H9 (cell line): ENCODE measurements at regions not wholly inside any gene's neighbourhood (a gene's known extent, or its start where the extent isn't known, plus 50 kb on each side); places are given as distances from the start of the nearest gene placed in this dataset.

Source experiments
- DNase-seq: peaks from one replicate; pipeline ENCODE4 v3.0.0-alpha.2; 2017
- H2AFZ ChIP-seq: one replicate; pipeline ENCODE4 v1.6.1; 2013; ENCODE audit warnings: mild to moderate bottlenecking, low read length, control low read depth, moderate library complexity
- H2AK5ac ChIP-seq: 2 replicates; pipeline ENCODE4 v1.6.1; 2013; ENCODE audit warnings: low read length, control low read depth, mixed read lengths; ENCODE audit not compliant: insufficient read length
- H2BK120ac ChIP-seq: one replicate; pipeline ENCODE4 v1.6.1; 2013; ENCODE audit warnings: low read depth, mild to moderate bottlenecking, low read length, control low read depth, inconsistent platforms; ENCODE audit not compliant: poor library complexity, severe bottlenecking
- H2BK12ac ChIP-seq: 2 replicates; pipeline ENCODE4 v1.6.1; 2013; ENCODE audit warnings: low read length, control low read depth, mixed read lengths, low read depth; ENCODE audit not compliant: insufficient read length
- H2BK15ac ChIP-seq: 2 replicates; pipeline ENCODE4 v1.6.1; 2013; ENCODE audit warnings: low read depth, low read length, control low read depth
- H2BK20ac ChIP-seq: one replicate; pipeline ENCODE4 v1.6.1; 2013; ENCODE audit warnings: low read depth, mild to moderate bottlenecking, low read length, control low read depth, inconsistent platforms; ENCODE audit not compliant: poor library complexity, severe bottlenecking
- H2BK5ac ChIP-seq: 2 replicates; pipeline ENCODE4 v1.6.1; 2013; ENCODE audit warnings: low read length, control low read depth, mixed read lengths; ENCODE audit not compliant: insufficient read length
- H3K14ac ChIP-seq: 2 replicates; pipeline ENCODE4 v1.6.1; 2013; ENCODE audit warnings: low read length, control low read depth; ENCODE audit not compliant: insufficient read depth
- H3K18ac ChIP-seq: 2 replicates; pipeline ENCODE4 v1.6.1; 2013; ENCODE audit warnings: low read depth, mild to moderate bottlenecking, mixed read lengths, low read length, control low read depth; ENCODE audit not compliant: insufficient read length
- H3K23ac ChIP-seq: 2 replicates; pipeline ENCODE4 v1.6.1; 2013; ENCODE audit warnings: low read length, control low read depth, mixed read lengths, low read depth; ENCODE audit not compliant: insufficient read length
- H3K23me2 ChIP-seq: 2 replicates; pipeline ENCODE4 v1.6.1; 2013; ENCODE audit warnings: low read depth, mild to moderate bottlenecking, mixed read lengths, low read length, control low read depth; ENCODE audit not compliant: insufficient read length, poor library complexity, severe bottlenecking
- H3K27ac ChIP-seq: 2 replicates; pipeline ENCODE4 v1.5.1; 2013; ENCODE audit warnings: low read length, control low read depth, mixed read lengths, low read depth; ENCODE audit not compliant: insufficient read length
- H3K27me3 ChIP-seq: 2 replicates; pipeline ENCODE4 v1.6.1; 2013; ENCODE audit warnings: low read length, control low read depth, inconsistent platforms; ENCODE audit not compliant: insufficient read depth
- H3K4ac ChIP-seq: 2 replicates; pipeline ENCODE4 v1.6.1; 2013; ENCODE audit warnings: low read depth, mild to moderate bottlenecking, control low read depth, inconsistent platforms, low read length, moderate library complexity
- H3K4me1 ChIP-seq: 2 replicates; pipeline ENCODE4 v1.6.1; 2013; ENCODE audit warnings: low read length, control low read depth, inconsistent platforms; ENCODE audit not compliant: insufficient read depth
- H3K4me2 ChIP-seq: 2 replicates; pipeline ENCODE4 v1.6.1; 2013; ENCODE audit warnings: low read length, control low read depth, mixed read lengths; ENCODE audit not compliant: insufficient read length, insufficient read depth
- H3K56ac ChIP-seq: 2 replicates; pipeline ENCODE4 v1.6.1; 2013; ENCODE audit warnings: low read depth, mild to moderate bottlenecking, mixed read lengths, low read length, control low read depth; ENCODE audit not compliant: insufficient read length
- H3K79me1 ChIP-seq: 2 replicates; pipeline ENCODE4 v1.6.1; 2013; ENCODE audit warnings: low read depth, mild to moderate bottlenecking, moderate library complexity, low read length, control low read depth, inconsistent platforms; ENCODE audit not compliant: insufficient read depth, poor library complexity, severe bottlenecking
- H3K79me2 ChIP-seq: 2 replicates; pipeline ENCODE4 v1.6.1; 2013; ENCODE audit warnings: low read length, control low read depth, inconsistent platforms; ENCODE audit not compliant: insufficient read depth
- H3K9ac ChIP-seq: 2 replicates; pipeline ENCODE4 v1.6.1; 2013; ENCODE audit warnings: low read length, control low read depth, mixed read lengths; ENCODE audit not compliant: insufficient read length; ENCODE audit errors: extremely low read depth
- H3K9me3 ChIP-seq: one replicate; pipeline ENCODE4 v1.6.1; 2013; ENCODE audit warnings: low read depth, low read length, inconsistent platforms; ENCODE audit not compliant: control insufficient read depth
- H3T11ph ChIP-seq: one replicate; pipeline ENCODE4 v1.6.1; 2013; ENCODE audit warnings: mild to moderate bottlenecking, low read length, control low read depth, inconsistent platforms
- H4K20me1 ChIP-seq: one replicate; pipeline ENCODE4 v1.6.1; 2013; ENCODE audit not compliant: control insufficient read depth, insufficient read length, insufficient read depth
- H4K5ac ChIP-seq: 2 replicates; pipeline ENCODE4 v1.6.1; 2013; ENCODE audit warnings: low read depth, mild to moderate bottlenecking, mixed read lengths, low read length, control low read depth; ENCODE audit not compliant: insufficient read length
- H4K8ac ChIP-seq: replicated peaks from 2 replicates; pipeline ENCODE4 v1.6.1; 2013; ENCODE audit warnings: low read length, control low read depth, mixed read lengths, low read depth; ENCODE audit not compliant: insufficient read length
- H4K91ac ChIP-seq: 2 replicates; pipeline ENCODE4 v1.6.1; 2013; ENCODE audit warnings: low read depth, mild to moderate bottlenecking, moderate library complexity, mixed read lengths, low read length, control low read depth; ENCODE audit not compliant: insufficient read length
- H3K27ac Mint-ChIP-seq, 3 experiments: 2 replicates in 2 of 3; 3 replicates in 1 of 3; pipeline ENCODE4 v1.8.0; 2020 to 2021; ENCODE audit warnings: mixed read lengths in 3 of 3, mild to moderate bottlenecking in 1 of 3, moderate library complexity in 1 of 3
- H3K27me3 Mint-ChIP-seq: 2 replicates; pipeline ENCODE4 v1.8.0; 2021; ENCODE audit warnings: low read depth, mild to moderate bottlenecking, moderate library complexity, mixed read lengths
- H3K36me3 Mint-ChIP-seq, 3 experiments: 2 replicates in 2 of 3; 3 replicates in 1 of 3; pipeline ENCODE4 v1.8.0; 2020 to 2021; ENCODE audit warnings: low read depth in 3 of 3, mixed read lengths in 3 of 3; ENCODE audit not compliant: insufficient read depth in 1 of 3
- H3K4me1 Mint-ChIP-seq, 2 experiments: 2 replicates each; pipeline ENCODE4 v1.8.0; 2020; ENCODE audit warnings: mixed read lengths in 2 of 2
- H3K4me3 Mint-ChIP-seq, 2 experiments: 2 replicates in 1 of 2; 3 replicates in 1 of 2; pipeline ENCODE4 v1.8.0; 2020 to 2021; ENCODE audit warnings: mild to moderate bottlenecking in 2 of 2, mixed read lengths in 2 of 2, moderate library complexity in 1 of 2
- H3K9me3 Mint-ChIP-seq, 2 experiments: 2 replicates in 1 of 2; 3 replicates in 1 of 2; pipeline ENCODE4 v1.8.0; 2020; ENCODE audit warnings: mild to moderate bottlenecking in 2 of 2, mixed read lengths in 2 of 2, moderate library complexity in 1 of 2
- WGBS: extraction: QIAGEN DNeasy Blood & Tissue Kit; methylation state at CpG from one replicate; pipeline ENCODE4 v1.1.7; 2013; ENCODE audit warnings: missing lambda C conversion rate, low lambda C conversion rate, mixed read lengths; ENCODE audit not compliant: insufficient read length; ENCODE audit errors: extremely low coverage; 5-methylcytosine and 5-hydroxymethylcytosine counted together
- TF ChIP-seq, protein P1 (sequence below): fragments of 200-600 bp; sonication (generic); conservative IDR thresholded peaks from 3 replicates; pipeline ENCODE4 v1.8.0; 2021; ENCODE audit warnings: antibody characterized with exemption, mild to moderate bottlenecking

- Mint-ChIP-seq H3K4me3 (no peak overlapping the region), H3K9me3 (no peaks in the 10 kb centered on the region), H3K36me3 (no peaks in the 10 kb centered on the region), H3K27me3 (no peaks in the 10 kb centered on the region), H3K27ac (no peak overlapping the region), H3K4me1 (no peaks in the 10 kb centered on the region)
- Histone ChIP-seq H3K79me1 (no peaks in the 10 kb centered on the region), H3K9ac (no peak overlapping the region), H2BK15ac (no peak overlapping the region), H3K4me1 (no peaks in the 10 kb centered on the region), H3K23me2 (no peaks in the 10 kb centered on the region), H3K56ac (no peak overlapping the region), H4K8ac (no peak overlapping the region), H2AK5ac (no peak overlapping the region), H3K4me2 (no peak overlapping the region), H3K79me2 (no peaks in the 10 kb centered on the region), H3K14ac (no peak overlapping the region), H3K23ac (no peak overlapping the region), H2BK12ac (no peak overlapping the region), H2BK5ac (no peak overlapping the region), H2BK20ac (no peak overlapping the region), H3K27me3 (no peaks in the 10 kb centered on the region), H3K18ac (no peak overlapping the region), H3K9me3 (no peaks in the 10 kb centered on the region), H4K5ac (no peak overlapping the region), H3K4ac (no peak overlapping the region), H4K20me1 (no peaks in the 10 kb centered on the region), H2BK120ac (no peak overlapping the region), H4K91ac (no peak overlapping the region), H2AFZ (no peak overlapping the region), H3K27ac (no peak overlapping the region), H3T11ph (no peak overlapping the region)
- no CpG with 5 or more reads among the region's 1 CpG for WGBS
- no peak for DNase-seq
- TF ChIP-seq, protein P1, sequence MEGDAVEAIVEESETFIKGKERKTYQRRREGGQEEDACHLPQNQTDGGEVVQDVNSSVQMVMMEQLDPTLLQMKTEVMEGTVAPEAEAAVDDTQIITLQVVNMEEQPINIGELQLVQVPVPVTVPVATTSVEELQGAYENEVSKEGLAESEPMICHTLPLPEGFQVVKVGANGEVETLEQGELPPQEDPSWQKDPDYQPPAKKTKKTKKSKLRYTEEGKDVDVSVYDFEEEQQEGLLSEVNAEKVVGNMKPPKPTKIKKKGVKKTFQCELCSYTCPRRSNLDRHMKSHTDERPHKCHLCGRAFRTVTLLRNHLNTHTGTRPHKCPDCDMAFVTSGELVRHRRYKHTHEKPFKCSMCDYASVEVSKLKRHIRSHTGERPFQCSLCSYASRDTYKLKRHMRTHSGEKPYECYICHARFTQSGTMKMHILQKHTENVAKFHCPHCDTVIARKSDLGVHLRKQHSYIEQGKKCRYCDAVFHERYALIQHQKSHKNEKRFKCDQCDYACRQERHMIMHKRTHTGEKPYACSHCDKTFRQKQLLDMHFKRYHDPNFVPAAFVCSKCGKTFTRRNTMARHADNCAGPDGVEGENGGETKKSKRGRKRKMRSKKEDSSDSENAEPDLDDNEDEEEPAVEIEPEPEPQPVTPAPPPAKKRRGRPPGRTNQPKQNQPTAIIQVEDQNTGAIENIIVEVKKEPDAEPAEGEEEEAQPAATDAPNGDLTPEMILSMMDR: no peak
Measured at GRCh38 chr12:60043236-60043635, 447.4 kb downstream of the SLC16A7 start.
